COLO668 (cell line): ENCODE measurements at regions not wholly inside any gene's neighbourhood (a gene's known extent, or its start where the extent isn't known, plus 50 kb on each side); places are given as distances from the start of the nearest gene placed in this dataset.
"Not testable (repeated sequence)": the region's sequence is repeated elsewhere in the genome, so short reads cannot be mapped to it uniquely, and the experiment has no call there.

ENCODE experiments used
- DNase-seq: peaks from one replicate; lab custom pipeline; 2025; ENCODE audit not compliant: unreplicated experiment; lab: John Stamatoyannopoulos, UW

GRCh38 chr2:193841384-193842150 is 1646.8 kb upstream of the TMEFF2 start:
- no peak for DNase-seq

GRCh38 chr2:193837111-193837738 is 1642.5 kb upstream of the TMEFF2 start:
- DNase-seq = no peak

GRCh38 chr2:193836424-193837006 is 1641.8 kb upstream of the TMEFF2 start:
- DNase-seq = not testable (repeated sequence)

- not testable (repeated sequence) for DNase-seq
These were observed 1639.2 kb upstream of the TMEFF2 start for GRCh38 chr2:193833895-193834294.

- no peak for DNase-seq
These were observed 1629.7 kb upstream of the TMEFF2 start for GRCh38 chr2:193824474-193824873.

- DNase-seq = no peak
These were observed 1624.2 kb upstream of the TMEFF2 start for GRCh38 chr2:193818801-193819499.

- no peak for DNase-seq
These were observed 1621.3 kb upstream of the TMEFF2 start for GRCh38 chr2:193816008-193816407.

- DNase-seq = no peak
These were observed 1615.8 kb upstream of the TMEFF2 start for GRCh38 chr2:193810533-193810932.

GRCh38 chr2:193808877-193809276 is 1614.1 kb upstream of the TMEFF2 start:
- DNase-seq = no peak

- DNase-seq = no peak
These were observed 1611.5 kb upstream of the TMEFF2 start for GRCh38 chr2:193806088-193806774.

GRCh38 chr2:193796847-193797246 is 1602.1 kb upstream of the TMEFF2 start:
- no peak for DNase-seq

- DNase-seq = no peak
These were observed 1599.2 kb upstream of the TMEFF2 start for GRCh38 chr2:193793914-193794313.

GRCh38 chr2:193783681-193784080 is 1588.9 kb upstream of the TMEFF2 start:
- DNase-seq = no peak

GRCh38 chr2:193778293-193778692 is 1583.6 kb upstream of the TMEFF2 start:
- no peak for DNase-seq

GRCh38 chr2:193776988-193777387 is 1582.3 kb upstream of the TMEFF2 start:
- DNase-seq = no peak

GRCh38 chr2:193774166-193774565 is 1579.4 kb upstream of the TMEFF2 start:
- DNase-seq = no peak

GRCh38 chr2:193751299-193751698 is 1556.6 kb upstream of the TMEFF2 start:
- no peak for DNase-seq

GRCh38 chr2:193749485-193749884 is 1554.8 kb upstream of the TMEFF2 start:
- no peak for DNase-seq

- no peak for DNase-seq
These were observed 1548.4 kb upstream of the TMEFF2 start for GRCh38 chr2:193743089-193743488.

GRCh38 chr2:193738892-193739291 is 1544.2 kb upstream of the TMEFF2 start:
- no peak for DNase-seq

GRCh38 chr2:193712912-193713311 is 1518.2 kb upstream of the TMEFF2 start:
- DNase-seq = no peak
